ENCODE measurements at regions not wholly inside any gene's neighbourhood (a gene's known extent, or its start where the extent isn't known, plus 50 kb on each side); places are given as distances from the start of the nearest gene placed in this dataset.

- H3K36me3 ChIP-seq, result no peaks in the 10 kb centered on the region
- H3K27me3 ChIP-seq (ENCODE audit: low read depth), result no peaks in the 10 kb centered on the region
- DNase-seq, result no peak
- no peak overlapping the region for H3K27ac ChIP-seq
- no peaks in the 10 kb centered on the region for H3K9me3 ChIP-seq
- no peaks in the 10 kb centered on the region for H3K4me1 ChIP-seq
- ATAC-seq, result no peak
- intact Hi-C loops (cut with DNase I), result no loop called here
- H3K4me3 ChIP-seq, result no peak overlapping the region
- no peak for TF ChIP-seq CTCF (IDR thresholded peaks at IDR 0.05)
Measured at GRCh38 chr6:9612489-9612888, 802.4 kb downstream of the TFAP2A start.

- Histone ChIP-seq H3K4me3 (no peak overlapping the region), H3K36me3 (no peaks in the 10 kb centered on the region), H3K9me3 (no peaks in the 10 kb centered on the region), H3K27ac (no peak overlapping the region), H3K27me3 (ENCODE audit: low read depth) (no peaks in the 10 kb centered on the region), H3K4me1 (no peaks in the 10 kb centered on the region)
- ATAC-seq (no peak), DNase-seq (no peak)
- TF ChIP-seq CTCF (IDR thresholded peaks at IDR 0.05), result no peak
- intact Hi-C loops (cut with DNase I), result no loop called here
Measured at GRCh38 chr6:9610620-9611415, 804.1 kb downstream of the TFAP2A start.

- Histone ChIP-seq H3K4me1 (no peaks in the 10 kb centered on the region), H3K36me3 (no peaks in the 10 kb centered on the region), H3K27me3 (ENCODE audit: low read depth) (no peaks in the 10 kb centered on the region), H3K4me3 (no peak overlapping the region), H3K9me3 (no peaks in the 10 kb centered on the region), H3K27ac (no peak overlapping the region)
- DNase-seq (no peak), ATAC-seq (no peak)
- intact Hi-C loops (cut with DNase I), result no loop called here
- TF ChIP-seq CTCF (IDR thresholded peaks at IDR 0.05), result no peak
Measured at GRCh38 chr6:9606435-9607134, 808.3 kb downstream of the TFAP2A start.

DNA sequence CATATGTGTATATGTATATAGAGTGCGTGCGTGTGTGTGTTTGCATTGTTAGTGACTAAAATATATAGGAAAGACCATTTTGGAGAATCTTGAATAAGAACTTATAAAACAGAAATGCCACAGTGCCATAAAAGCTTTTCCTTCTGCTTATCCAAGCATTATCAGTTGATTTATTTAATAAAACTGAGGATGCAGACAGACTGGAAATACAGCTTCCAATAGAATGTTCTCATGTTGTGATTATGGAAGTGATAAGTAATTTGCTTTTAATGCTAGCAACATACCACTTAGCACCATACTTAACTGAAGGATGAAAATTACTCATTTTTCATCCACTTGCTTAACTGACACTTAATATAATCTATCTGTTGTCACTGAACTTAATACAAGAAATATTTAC is 820.1 kb downstream of the TFAP2A start:
- Histone ChIP-seq H3K27me3 (ENCODE audit: low read depth) (no peaks in the 10 kb centered on the region), H3K27ac (no peak overlapping the region), H3K4me3 (no peak overlapping the region), H3K36me3 (no peaks in the 10 kb centered on the region), H3K4me1 (no peaks in the 10 kb centered on the region), H3K9me3 (no peaks in the 10 kb centered on the region)
- intact Hi-C loops (cut with DNase I), result no loop called here
- TF ChIP-seq CTCF (IDR thresholded peaks at IDR 0.05), result no peak
- ATAC-seq, result no peak
- DNase-seq, result no peak

- Histone ChIP-seq H3K27me3 (ENCODE audit: low read depth) (no peaks in the 10 kb centered on the region), H3K27ac (no peak overlapping the region), H3K36me3 (no peaks in the 10 kb centered on the region), H3K4me1 (no peaks in the 10 kb centered on the region), H3K4me3 (no peak overlapping the region), H3K9me3 (no peaks in the 10 kb centered on the region)
- DNase-seq, result no peak
- no peak for TF ChIP-seq CTCF (IDR thresholded peaks at IDR 0.05)
- intact Hi-C loops (cut with DNase I), result no loop called here
- ATAC-seq, result no peak
Measured at GRCh38 chr6:9593554-9593953, 821.3 kb downstream of the TFAP2A start.

Measured in lower lobe of right lung (tissue), 2 donors.